Stimulated activated CD8-positive, alpha-beta memory T cell treated with anti-CD3 and anti-CD28 coated beads, Interleukin-15, amount 100 ng/mL, for 24 hours (primary cell): ENCODE measurements at regions not wholly inside any gene's neighbourhood (a gene's known extent, or its start where the extent isn't known, plus 50 kb on each side); places are given as distances from the start of the nearest gene placed in this dataset.
"Not testable (repeated sequence)": the region's sequence is repeated elsewhere in the genome, so short reads cannot be mapped to it uniquely, and the experiment has no call there.

Experiments
- DNase-seq: peaks from one replicate; pipeline ENCODE4 v3.0.0-alpha.2; 2020; ENCODE audit warnings: low read depth

DNA sequence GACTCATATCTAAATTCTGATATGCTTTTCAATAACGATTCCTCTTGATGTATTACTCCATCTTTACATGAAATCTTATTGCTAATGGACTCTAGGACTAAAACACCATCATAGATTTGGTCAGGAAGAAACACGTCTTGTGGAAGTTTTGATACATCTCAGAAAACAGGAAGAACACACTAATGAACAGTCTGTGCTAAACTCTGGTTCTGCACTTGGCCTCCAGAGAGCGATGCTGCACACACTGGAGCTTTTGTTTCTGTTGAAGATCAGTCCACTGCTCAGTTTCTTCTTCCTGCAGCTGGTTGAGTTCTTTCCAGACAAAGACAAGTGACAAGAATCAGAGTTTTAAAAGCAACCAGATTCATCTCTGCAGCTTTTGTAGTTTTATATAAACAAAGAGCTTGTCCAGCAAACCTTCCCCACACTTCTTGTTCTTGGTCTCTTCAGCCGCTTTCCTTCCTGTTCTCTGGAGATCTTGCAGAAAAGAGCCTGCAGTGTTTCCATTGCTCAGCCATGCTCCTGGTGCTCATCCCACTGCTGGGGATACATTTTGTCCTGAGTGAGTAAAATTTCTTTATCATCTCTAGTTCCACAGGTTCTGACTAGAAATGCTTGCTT, 229.1 kb upstream of the OR4E1 start:
- DNase-seq: no peak

DNA sequence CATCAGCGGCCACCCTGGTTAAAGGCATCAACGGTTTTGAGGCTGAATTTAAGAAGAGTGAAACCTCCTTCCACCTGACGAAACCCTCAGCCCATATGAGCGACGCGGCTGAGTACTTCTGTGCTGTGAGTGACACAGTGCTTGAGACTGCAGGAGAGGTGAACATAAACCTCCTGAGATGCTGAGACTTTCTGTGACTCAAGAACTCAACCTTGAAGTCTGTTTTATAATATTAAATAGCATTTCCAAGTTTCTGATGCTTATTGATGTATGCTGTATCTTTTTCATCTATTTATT, 221.2 kb upstream of the OR4E1 start:
- not testable (repeated sequence) for DNase-seq

DNA sequence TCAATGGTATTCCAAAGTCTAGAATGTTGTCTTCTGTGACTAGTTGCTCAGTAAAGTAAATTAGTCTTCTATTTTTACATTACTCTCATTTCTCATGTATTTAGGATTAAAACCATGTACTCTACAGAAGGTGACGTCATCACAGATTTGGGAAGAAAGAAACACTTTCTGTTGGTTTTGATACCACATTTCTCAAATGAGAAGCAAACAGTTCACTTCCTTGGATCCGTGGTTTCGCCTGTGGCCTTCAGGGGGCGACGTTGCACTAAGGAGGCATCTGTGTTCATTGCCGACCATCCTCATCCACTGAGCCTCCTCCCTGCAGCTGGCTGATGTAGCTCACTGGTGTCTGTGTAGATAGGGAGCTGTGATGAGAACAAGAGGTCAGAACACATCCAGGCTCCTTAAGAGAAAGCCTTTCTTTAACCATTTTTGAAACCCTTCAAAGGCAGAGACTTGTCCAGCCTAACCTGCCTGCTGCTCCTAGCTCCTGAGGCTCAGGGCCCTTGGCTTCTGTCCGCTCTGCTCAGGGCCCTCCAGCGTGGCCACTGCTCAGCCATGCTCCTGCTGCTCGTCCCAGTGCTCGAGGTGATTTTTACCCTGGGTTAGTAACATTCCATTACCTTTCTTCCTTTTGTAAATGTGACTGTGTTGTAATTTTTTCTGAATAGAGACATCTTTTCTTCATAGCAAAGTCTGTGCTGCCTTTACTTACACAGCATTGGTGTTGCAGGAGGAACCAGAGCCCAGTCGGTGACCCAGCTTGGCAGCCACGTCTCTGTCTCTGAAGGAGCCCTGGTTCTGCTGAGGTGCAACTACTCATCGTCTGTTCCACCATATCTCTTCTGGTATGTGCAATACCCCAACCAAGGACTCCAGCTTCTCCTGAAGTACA, 220.6 kb upstream of the OR4E1 start:
- DNase-seq: no peak

DNA sequence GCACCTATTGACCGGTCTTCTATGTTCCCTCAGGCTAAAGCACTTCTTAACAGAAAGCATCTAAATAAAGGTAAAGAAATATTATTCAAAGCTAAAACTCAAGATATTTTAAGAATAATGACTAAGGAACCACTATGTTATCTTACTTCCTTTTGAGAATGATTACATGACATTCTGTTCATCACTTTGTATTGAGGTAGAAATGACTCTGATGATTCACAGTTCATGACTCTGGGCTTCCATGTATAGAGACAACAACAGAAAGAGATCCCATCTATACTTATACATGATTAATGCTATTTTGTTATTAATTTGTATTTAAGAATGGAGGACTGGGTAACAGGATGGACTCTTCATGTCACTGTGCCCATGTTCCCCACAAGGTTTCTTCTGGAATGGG, 218.3 kb upstream of the OR4E1 start:
- DNase-seq: no peak

DNA sequence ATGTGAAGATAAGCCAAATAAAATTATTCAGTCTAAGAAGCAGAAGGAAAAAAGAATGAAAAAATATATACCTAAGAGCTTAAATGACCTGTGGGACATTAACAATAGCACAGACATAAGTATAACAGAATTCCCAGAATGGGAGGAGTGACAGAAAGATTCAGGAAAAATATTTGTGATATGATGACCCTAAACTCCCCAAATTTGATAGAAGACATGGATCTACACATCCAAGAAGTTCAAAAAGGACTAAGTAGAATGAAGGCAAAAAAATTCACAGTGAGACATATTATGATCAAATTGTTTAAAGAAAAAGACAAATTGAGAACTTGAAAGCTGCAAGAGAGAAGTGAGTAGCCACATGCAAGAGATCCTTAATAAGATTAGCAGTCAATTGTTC, 211.4 kb upstream of the OR4E1 start:
- DNase-seq: no peak

DNA sequence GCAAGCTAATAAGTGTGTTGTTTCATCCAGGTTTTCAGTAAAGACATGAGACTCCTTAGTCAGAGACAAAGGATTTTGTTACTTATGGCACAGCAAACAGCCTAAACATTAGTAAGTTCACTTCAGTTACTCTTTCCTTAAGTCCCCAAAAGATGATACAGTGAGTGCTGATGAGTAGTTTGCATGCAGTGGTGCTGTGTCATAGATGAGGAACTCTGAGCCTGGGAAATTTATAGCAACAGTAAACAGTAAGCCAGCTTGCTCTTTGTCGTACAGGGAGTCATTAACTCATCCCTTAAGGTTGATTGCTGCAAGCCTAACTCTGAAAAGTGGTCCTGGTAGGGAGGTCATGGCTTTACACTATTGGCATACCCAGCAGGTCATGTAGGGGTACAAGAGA, 208.6 kb upstream of the OR4E1 start:
- DNase-seq: no peak

DNA sequence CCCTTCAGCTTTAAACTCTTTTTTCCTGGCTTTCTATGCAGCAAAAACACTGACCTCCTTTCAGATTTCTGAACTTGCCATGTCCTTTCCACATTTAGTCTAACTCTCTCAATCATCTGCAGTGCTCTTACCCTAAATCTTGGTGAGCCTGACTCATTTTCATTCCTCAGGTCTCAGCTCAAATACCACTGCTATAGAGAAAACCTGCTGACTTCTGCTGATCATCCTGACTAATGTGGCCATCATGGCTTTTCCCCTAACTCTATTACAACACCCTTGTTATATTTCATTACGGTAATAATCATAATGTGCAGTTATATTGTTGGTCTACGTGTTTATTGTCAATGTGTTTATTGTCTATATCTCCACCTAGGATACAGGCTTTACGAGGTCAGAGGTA, 207.3 kb upstream of the OR4E1 start:
- no peak for DNase-seq

DNA sequence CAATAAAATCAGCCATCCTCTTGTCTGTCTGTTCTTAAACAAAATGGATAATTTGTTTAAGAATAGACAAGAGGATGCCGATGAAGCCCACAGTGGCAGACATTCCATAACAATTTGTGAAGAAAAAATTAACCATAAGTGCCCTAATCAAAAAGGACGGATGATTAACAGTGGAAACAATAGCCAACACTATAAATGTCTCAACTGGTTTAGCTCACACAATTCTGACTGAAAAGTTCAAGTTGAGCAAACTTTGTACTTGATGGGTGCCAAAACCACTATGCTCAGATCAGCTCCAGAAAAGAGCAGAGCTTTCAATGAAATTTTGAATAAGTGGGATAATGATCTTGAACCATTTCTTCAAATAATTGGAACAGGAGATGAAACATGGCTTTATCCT, 202.2 kb upstream of the OR4E1 start:
- no peak for DNase-seq

DNA sequence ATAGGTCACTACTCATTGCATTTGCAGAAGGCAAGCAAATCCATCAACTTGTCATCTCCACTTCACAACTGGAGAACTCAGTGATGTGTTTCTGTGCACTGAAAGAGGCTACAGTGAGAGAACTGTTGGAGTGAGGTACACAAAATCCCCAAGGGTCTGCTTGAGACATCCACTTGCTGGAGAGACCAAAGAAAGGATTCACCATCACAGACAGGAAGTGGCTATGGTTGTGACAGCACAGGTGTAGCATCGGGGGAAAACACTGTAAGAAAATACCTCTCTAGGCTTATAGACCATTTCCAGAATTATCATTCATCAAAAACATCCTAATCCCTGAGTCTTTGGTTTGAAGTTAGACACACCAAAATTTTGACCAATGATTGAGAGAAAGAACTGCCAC, 201.3 kb upstream of the OR4E1 start:
- DNase-seq: no peak

DNA sequence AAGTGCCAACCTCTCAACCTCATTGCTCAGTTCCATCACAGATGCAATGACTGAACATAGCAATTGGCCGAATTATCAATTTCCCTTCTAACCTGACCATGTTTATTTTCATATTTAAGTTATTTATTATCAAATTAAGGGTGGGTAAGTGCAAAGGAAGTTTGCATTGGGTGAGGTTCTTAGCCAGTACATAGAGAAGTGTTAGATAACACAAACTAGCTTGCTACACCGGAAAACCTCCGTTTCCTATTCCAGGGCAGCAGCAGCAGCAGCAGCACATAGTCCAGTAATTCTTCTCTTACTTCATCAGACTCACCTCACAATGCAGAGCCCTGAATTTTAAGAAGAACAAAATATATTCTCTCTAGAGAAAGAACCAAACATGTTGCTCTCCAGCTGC, 200.5 kb upstream of the OR4E1 start:
- DNase-seq: no peak

DNA sequence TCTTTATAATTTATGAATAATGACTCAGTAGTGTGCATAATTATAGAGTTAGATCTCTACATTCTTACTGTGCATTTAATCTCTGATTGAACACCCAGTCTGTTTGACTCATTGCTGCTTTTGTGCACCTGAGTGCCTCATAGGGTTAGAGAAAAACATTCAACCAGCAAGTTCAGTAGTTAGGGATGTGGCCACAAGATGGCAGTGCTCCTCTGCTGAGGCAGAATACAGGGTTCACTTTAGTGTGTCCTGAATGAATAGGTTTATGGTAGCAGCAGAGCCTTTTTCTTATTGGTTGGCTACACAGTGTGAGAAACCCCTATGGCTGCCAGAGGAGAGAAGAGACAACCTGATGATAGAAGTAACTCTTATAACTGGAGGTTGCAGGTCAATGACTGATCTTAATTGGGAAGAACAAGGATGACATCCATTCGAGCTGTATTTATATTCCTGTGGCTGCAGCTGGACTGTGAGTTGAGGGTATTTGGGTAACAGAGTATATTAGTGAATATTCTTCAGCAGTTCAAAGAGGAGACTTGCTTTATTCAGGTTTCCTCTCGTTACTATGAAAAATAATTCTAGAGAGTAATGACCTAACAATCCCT, 194.9 kb upstream of the OR4E1 start:
- DNase-seq: no peak

DNA sequence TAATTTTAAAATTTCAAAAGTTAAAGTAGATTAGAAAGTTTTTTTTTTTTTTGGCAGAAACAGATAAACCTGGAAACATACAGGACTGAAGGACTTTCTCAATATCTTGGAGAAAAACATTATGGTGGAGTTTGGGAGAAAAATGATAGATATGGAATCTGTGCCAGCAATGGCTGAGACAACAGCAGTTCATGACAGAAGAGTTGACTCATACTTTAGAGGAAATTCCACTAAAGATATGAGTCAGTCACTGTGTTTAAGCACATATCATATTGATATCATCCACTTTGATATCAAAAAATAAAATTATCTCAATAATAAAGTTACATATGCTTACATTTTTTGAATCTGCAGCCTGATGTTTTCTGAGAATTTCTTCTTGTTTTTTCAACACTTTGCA, 193.9 kb upstream of the OR4E1 start:
- no peak for DNase-seq

DNA sequence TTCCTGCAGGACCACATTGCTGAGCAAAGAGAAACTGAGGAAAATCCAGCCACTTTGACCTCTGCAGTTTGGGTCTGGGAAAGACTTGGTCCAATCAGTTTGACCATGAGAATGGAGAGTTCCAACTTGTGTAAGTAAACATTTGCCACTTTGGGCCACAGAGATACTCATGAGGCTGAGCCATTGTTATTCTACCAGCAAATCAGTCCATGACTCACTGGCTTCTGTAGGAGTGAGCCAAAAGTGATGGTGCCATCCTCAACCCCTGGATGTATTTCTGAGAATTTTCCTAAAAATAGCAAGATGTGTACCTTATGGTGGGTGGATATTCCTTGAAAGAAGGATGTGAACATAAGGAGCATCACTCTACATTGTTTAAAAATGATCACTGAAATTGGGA, 192.9 kb upstream of the OR4E1 start:
- no peak for DNase-seq

DNA sequence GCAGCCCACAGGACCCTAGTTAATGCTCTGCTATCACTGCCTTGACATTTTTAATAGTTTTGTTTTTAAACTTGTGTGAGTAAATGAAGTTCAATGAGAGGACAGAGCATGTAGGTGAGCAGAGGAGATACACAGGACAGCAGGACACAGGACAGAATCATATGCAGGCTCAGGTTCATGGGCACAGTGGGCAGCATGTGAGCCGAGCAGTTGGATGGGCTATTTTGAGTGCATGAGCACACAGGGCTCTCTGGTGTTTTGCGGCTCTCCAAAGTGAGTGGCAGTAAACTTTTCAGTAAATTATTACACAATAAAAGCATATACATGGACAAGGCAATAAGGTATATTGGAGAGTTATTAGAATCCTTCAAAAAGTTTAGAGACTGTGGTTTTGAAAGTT, 189.7 kb upstream of the OR4E1 start:
- no peak for DNase-seq

DNA sequence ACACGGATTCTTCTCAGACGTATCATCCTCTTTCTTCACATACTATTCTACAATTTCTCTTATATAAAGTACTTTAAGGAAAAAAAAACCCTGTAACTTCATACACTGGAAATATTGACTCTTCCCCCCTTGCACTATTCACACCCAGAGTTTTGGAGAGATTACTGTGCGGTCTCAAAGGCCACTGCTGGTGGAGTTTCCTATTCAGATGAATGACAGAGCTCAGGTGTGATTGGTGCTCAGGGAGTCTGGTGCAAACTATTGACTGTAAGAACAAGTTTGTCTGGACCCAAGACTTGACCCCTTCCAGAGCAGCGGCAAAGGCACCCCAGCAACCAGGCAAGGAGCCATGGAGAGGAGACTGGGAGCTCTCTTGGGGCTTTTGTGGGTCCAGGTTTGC, 187.5 kb upstream of the OR4E1 start:
- DNase-seq: no peak

DNA sequence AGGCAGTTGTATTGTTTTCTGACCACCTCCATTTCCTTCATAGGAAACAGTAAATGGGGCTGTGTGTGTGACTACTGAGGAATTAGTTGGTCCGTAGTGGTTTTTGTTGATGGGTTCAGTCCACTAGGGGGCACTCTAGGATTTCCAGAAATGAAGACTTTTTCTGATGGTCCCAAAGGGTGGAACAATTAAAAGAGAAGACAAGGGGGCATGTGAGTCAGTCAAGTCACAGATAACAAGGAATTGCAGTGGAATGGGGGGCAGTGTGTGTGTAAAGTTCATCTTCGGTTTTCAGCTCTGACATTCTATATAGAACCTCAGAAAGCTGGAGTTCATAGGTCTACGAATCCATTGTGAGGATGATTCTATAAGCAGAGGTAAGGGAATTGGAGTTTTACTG, 186.6 kb upstream of the OR4E1 start:
- DNase-seq: no peak

DNA sequence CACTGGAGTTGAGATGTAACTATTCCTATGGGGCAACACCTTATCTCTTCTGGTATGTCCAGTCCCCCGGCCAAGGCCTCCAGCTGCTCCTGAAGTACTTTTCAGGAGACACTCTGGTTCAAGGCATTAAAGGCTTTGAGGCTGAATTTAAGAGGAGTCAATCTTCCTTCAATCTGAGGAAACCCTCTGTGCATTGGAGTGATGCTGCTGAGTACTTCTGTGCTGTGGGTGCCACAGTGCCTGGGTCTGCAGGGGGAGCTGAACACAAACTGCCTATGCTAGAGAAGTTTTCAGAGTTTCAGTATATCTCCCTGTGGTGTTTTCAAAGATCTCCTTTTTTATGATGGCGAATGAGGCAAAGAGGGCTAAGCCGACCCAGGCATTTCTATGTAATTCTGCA, 179.2 kb upstream of the OR4E1 start:
- DNase-seq: no peak

DNA sequence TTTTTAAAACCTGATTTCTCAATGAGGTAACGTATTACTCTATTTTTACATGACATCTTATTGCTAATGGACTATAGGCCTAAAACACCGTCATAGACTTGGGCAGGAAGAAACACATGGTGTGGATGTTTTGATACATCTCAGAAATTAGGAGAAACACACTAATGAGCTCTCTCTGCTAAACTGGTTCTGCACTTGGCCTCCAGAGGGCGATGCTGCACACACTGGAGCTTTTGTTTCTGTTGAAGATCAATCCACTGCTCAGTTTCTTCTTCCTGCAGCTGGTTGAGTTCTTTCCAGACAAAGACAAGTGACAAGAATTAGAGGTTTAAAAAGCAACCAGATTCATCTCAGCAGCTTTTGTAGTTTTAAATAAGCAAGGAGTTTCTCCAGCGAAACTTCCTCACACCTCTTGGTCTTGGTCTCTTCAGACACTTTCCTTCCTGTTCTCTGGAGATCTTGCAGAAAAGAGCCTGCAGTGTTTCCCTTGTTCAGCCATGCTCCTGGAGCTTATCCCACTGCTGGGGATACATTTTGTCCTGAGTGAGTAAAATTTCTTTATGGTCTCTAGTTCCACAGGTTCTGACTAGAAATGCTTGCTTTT, 178.5 kb upstream of the OR4E1 start:
- DNase-seq: no peak

DNA sequence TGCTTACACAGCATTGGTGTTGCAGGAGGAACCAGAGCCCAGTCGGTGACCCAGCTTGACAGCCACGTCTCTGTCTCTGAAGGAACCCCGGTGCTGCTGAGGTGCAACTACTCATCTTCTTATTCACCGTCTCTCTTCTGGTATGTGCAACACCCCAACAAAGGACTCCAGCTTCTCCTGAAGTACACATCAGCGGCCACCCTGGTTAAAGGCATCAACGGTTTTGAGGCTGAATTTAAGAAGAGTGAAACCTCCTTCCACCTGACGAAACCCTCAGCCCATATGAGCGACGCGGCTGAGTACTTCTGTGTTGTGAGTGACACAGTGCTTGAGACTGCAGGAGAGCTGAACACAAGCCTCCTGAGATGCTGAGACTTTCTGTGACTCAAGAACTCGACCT, 173.3 kb upstream of the OR4E1 start:
- not testable (repeated sequence) for DNase-seq

DNA sequence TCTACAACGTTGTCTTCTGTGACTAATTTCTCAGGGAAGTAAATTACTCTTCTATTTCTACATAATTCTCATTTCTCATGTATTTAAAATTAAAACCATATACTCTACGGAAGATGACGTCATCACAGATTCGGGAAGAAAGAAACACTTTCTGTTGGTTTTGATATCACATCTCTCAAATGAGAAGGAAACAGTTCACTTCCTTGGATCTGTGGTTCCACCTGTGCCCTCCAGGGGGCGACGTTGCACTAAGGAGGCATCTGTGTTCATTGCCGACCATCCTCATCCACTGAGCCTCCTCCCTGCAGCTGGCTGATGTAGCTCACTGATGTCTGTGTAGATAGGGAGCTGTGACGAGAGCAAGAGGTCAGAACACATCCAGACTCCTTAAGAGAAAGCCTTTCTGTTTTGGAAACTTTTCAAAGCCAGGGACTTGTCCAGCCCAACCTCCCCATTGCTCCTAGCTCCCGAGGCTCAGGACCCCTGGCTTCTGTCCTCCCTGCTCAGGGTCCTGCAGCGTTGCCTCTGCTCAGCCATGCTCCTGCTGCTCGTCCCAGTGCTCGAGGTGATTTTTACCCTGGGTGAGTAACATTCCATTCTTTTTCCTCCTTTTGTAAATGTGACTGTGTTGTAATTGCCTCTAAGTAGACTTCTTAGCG, 172.7 kb upstream of the OR4E1 start:
- peak; percentile 26 for DNase-seq

DNA sequence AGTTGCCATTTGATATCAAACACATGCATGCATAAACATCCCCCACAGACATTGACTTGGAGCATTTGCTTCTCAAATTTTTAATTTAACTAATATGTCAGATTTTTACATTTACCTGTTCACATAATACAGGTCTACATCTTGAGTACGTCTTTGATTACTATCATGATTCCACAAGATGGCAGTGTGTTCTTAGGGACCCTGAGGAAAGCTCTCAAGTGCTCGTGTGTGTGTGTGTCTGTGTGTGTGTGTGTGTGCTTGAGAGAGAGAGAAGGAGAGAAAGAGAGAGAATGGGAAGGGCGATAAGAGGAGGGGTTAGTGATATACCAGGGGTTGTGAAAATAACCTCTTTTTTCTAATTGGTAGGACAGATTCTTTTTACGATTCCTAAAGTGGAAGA, 167.1 kb upstream of the OR4E1 start:
- DNase-seq: no peak

DNA sequence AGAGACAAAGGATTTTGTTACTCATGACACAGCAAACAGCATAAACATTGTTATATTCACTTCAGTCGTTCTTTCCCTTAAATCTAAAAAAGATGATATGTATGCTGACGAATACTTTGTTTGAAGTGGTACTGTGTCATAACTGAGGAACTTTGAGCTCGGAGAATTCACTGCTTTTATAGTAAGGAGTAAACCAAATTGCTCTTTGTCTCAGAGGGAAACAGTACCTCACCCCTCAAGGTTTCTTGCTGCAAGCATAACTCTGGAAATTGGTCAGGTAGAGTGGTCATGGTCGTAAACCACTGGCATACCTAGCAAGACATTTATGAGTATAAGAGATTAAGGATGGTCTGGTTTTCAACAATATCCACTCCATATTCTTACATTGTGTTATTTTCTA, 160.2 kb upstream of the OR4E1 start:
- no peak for DNase-seq

DNA sequence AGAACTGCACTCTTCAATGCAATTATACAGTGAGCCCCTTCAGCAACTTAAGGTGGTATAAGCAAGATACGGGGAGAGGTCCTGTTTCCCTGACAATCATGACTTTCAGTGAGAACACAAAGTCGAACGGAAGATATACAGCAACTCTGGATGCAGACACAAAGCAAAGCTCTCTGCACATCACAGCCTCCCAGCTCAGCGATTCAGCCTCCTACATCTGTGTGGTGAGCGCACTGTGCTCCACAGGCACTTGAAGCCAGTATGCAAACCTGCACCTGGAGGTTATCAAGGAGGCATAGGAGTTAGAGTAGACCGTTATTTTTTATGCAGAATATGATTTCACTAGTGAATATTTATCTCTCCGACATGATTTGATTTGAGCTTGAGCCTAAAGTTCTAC, 152.2 kb upstream of the OR4E1 start:
- no peak for DNase-seq
